NCI-H2196 (cell line): ENCODE measurements at regions not wholly inside any gene's neighbourhood (a gene's known extent, or its start where the extent isn't known, plus 50 kb on each side); places are given as distances from the start of the nearest gene placed in this dataset.

Source experiments
- DNase-seq: peaks from one replicate; lab custom pipeline; 2025; ENCODE audit not compliant: unreplicated experiment; lab: John Stamatoyannopoulos, UW

GRCh38 chr1:234709473-234710228, 99.7 kb upstream of the IRF2BP2 start:
- no peak for DNase-seq

DNA sequence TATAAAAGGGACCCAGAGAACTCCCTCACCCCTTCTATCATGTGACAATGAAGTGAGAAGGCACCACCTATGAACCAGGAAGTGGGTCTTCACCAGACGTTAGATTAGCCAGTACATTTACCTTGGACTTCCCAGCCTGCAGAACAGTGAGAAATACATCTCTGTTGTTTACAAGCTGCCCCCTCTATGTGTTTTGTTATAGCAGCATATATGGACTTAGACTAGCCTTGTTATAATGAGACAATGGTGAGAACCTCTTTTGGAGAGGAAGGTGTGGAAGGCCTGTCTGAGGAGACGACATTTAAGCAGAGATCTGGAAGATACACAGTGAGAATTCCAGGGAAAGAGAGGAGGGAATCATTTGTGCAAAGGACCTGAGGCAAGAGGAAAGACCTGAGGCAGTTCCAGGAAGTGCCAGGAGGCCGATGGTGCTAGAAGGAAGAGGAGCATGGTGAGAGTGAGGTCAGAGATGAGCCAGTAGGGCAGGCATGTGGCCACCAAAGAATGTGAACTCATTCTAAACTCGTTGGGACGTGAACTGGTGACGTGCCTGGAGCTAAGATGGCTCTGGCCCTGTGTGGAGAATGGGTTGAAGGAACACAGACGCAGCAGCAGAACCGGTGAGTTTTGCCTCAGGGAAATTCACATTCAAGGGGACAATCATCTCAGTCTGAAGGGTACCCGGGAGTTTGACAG, 98.9 kb upstream of the IRF2BP2 start:
- DNase-seq, result no peak

DNA sequence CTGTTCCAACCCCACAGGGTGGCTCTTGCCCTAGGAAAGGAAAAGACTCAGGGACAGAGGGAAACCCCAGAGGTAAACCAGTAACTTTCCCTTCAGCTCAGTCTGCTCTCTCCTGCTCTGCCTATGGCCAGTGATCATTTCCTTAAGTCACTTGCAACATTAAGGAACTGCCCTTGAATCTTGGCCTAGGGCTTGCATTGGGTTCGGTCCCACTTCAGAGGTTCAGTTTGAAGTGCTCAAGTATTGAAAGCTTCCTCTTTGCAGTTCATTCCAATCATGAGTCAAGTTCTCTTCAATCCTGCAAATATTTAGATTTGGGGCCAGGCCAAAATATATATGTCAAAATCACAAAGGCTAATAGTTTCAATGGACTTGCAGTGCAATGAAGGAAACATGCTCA, 97.7 kb upstream of the IRF2BP2 start:
- DNase-seq, result no peak

GRCh38 chr1:234706931-234707330, 97.0 kb upstream of the IRF2BP2 start:
- DNase-seq, result no peak

DNA sequence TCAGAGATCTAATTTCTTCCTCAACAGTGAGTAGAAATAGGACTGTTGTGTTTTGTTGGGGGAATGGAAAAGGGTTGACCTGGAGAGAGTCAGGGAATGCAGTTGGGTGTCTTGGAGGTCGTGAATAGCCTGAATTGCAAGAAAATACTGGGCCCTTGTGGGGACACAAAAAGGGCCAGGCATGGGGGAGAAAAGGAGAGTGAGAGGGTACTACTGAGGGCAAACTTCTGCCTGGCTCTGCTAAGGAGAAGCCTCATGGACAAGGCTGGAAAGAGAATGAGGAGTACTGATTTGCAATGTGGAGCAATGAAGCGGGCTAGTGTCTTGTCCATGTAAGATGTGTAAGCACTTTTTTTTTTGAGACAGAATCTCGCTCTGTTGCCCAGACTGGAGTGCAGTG, 96.2 kb upstream of the IRF2BP2 start:
- DNase-seq, result no peak

- DNase-seq, result no peak
Measured at GRCh38 chr1:234705615-234706014, 95.6 kb upstream of the IRF2BP2 start.

DNA sequence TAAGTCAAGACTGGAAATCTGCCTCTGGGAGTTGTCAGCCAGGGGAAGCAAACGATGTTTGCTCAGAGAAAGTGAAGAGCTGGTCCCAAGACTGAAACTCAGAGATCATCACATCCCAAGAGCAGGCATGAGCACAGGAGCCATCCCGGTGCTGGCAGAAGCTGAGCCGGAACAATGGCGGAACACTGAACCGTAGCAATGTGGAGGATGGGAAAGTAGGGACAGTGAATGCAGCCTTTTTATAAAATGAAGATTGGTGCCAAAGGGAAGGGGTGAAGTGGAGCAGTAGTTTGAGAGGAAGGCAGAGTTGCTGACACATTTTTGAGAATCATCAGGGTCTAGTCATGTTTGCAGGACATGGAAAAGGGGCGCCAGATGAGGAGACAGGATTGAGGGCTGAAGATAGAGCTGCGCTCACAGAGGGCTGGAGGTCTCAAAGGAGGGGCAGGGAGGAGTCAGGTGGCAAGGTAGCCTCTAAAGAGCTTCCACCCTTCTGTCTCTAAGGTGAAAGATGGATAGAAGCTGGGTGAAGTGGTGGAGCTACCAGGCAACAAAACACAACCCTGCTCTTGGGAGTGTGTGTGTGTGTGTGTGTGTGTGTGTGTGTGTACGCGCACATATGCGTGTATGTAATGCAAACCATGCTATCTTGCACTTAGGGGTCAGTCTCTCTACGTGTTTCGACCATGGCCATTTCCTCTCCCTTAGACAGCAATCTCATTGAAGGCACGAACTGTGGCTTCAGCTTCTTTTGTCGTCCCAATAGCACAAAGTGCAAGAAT, 94.3 kb upstream of the IRF2BP2 start:
- DNase-seq, result no peak

- no peak for DNase-seq
Measured at GRCh38 chr1:234702342-234703000, 92.5 kb upstream of the IRF2BP2 start.

DNA sequence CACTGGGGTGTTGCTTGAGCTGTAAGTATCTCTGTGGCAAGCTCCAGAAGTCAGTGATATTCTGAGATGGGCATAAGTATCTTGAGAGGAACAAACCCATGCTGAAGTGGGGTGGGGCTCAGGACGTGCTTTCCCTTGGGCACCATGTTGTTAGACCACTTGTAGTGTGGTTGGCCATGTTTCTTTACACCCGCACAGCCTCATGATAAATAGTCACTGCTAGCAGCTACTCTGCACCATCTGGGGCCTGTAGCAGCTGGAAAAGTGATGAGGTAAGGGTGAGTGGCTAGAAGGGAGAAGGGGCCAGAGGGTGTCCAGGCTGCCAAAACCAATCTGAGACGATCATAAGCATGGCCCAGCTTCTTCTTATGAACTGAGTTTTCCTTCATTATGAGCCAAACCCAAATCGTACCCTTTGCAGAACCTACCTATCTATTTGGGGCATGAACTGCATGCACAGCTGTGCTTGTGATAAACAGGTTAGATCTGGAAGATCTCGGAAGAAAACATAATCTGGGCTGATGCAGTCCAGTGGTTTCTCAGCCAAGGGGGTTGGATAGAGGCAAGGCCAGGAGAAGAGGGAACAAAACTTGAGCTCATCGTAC, 91.9 kb upstream of the IRF2BP2 start:
- no peak for DNase-seq

DNA sequence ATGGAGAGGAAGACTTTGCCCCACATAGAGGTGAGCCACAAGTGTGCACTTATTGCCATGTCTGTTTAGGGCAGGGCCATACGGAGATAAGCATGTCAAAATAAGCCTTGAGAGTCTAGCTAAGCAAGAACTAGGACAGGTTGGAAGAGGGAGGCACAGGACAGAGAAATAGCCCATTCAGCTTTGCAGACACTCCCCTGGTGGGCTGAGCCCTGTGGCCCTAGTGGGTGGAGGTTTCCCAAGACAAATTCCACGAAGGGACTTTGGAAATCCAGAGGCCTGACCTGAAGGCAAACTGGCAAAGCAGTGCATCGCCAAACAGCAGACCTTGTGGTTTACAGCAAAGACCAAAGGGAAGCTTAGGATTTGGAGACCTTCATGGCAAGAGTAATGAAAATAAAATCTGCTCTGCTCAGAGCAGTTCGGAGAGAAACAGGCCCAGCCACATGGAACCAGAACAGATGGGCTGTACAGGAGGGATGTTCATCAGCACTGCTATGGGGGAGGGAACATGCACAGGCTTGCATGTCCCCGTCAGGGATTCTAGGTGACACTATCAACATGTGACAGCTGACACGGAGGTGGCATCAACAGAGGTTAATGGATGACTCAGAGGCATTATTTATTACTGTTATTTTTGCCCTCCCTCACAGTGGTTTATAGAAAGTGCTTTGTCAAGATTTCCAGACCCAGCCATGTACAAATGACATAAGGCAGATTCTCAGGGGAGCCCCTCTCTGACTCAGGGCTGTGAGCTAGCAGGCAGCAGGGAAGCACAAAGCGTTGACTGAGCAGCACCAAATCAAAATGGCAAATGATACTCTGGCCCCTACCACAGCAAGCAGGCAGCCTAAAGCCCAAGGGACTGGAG, 90.1 kb upstream of the IRF2BP2 start:
- DNase-seq, result no peak

DNA sequence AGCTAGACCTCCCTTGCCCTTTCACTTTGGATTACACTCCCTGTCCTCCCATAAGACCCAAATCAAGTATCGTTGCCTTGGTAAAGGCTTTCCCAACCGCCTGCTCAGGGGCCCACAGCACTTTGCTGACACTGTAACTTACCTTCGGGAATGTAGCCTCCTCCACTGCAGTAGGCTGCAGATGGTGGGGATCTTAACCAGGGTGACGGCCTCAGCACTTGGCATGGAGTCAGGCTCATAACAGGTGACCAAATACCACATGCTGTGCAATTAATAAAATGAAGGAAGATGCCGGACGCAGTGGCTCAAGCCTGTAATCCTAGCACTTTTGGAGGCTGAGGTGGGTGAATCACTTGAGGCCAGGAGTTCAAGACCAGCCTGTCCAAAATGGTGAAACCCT, 88.7 kb upstream of the IRF2BP2 start:
- DNase-seq, result no peak

DNA sequence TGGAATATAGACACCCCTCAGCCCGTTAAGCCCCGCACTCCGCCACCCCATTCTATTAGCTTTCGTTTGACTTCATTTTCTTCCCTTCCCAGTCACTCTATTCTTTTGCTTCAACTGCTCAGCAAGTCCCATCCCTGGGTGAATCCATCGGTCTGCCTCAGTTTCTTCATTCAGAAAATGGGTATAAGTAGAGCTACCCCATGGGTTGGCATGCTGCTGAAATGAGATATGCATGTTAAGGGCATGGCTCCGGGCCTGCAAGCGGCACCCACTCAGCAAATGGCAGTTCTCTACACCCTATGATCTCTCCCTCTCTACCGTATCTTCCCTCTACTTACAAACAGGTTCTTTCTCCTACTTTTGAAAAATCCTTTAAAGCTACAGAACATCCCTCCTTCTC, 87.8 kb upstream of the IRF2BP2 start:
- DNase-seq, result no peak

DNA sequence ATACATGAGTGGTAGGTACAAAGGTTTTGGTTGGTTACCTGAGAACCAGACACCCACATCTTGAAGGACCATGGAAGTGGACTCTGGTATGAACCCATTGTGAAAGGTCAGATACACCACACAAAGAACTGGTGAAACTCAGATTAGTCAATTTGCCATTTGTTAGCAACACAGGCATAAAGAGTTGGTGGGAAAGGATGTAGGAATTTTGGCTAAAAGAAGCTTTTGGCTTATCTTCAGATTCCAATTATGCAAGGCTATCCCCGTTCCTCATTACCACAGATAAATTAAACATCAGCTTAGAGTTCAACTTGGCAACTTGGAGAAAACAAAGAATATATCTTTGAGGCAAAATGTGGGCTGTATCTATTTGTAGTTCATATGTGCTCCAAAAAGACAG, 87.0 kb upstream of the IRF2BP2 start:
- no peak for DNase-seq

- DNase-seq, result no peak
Measured at GRCh38 chr1:234696148-234696576, 86.2 kb upstream of the IRF2BP2 start.

DNA sequence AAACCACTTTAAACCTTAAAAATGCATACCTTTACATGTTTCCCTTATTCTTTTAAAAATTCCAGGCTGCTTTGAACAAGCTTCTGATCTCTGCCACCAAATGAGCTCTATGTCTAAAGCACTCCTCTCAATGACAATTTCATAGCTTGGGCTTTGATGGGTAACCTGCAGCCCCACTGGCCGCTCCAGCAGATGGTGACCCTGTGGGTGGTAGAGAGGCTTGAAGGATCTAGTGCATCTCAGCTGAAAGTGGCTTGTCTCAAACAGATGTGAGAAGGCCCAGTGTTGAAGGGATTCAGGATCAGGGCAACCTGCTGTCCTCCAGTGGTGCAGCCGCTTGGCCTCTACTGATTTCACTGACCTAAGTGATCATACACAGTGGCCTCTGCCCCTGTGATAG, 84.7 kb upstream of the IRF2BP2 start:
- no peak for DNase-seq

DNA sequence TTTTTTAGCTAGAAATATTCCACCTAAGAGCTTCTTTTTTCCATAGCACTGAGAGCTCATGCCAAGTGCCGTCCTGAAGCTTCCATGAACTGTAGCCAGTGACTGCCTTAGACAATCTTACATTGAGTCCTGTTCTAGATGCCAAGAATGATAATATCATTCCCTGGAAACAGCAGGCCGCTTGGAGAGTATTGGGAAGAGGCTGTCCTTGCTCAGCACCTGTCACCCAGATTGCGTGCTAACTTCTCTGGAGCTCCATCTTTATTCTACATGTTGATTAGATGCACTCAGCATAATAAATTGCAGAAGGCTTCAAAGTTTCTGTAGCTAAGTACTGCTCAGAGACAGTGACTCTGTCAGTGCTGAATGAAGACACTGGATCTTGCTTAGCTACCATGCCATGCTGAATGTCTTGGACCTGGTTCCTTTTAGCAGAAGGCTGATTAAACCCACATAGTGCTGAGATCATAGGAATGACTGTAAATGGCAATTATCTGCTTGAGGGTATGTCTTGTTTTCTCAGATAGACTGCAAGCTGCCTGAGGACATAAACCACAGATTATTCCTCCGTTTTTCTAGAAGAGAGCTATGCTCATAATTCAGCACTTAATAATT, 83.1 kb upstream of the IRF2BP2 start:
- DNase-seq, result no peak

DNA sequence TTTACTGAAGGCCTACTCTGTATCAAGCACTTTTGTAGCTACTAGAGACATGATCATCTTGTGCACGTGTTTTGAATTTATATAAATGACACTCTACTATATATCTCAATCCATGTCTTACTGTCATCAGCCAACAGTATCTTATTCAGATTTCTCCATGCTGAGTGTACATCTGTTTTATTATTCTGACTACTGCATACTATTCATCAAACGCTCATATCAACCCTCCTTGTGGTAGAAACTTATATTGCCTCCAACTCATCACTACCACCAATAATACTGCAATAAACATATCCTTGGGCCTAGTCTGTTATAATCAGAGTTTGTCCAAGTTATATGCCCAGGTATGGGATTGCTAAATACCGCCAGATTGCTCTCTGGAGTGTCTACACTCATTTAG, 81.6 kb upstream of the IRF2BP2 start:
- DNase-seq, result no peak

- no peak for DNase-seq
Measured at GRCh38 chr1:234690872-234691271, 80.9 kb upstream of the IRF2BP2 start.

DNA sequence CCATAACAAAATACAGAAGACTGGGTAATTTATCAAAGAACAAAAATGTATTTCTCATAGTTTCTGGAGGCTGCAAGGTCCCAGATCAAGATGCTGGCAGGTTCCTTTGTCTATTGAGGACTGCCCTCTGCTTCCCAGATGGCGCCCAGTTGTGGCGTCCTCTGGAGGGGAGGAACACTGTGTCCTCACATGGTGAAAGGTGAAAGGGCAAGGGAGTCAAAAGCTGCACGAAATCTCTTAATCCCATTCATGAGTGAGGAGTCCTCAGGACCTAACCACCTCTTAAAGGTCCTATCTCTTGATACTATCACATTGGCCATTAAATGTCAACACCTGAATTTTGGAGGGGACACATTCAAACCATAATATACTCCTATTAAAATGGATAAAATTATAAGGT, 79.3 kb upstream of the IRF2BP2 start:
- DNase-seq, result no peak

DNA sequence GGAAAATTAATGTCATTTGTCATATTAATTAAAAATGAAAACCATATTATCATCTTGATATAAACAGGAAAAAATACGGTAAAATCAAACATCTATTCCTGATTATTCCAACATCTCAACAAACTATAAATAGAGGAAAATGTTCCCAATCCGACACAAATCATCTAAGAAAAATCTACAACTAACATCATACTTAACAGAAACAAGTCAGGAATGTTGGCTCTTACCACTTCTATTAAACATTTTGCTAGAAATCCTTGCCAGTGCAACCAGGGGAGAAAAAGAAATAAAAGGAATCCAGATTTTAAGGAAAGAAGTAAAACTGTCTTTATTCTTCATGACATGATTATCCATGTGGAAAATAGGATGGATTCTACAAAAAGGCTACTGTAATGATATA, 77.0 kb upstream of the IRF2BP2 start:
- no peak for DNase-seq
